GM19351 (cell line): ENCODE measurements at regions not wholly inside any gene's neighbourhood (a gene's known extent, or its start where the extent isn't known, plus 50 kb on each side); places are given as distances from the start of the nearest gene placed in this dataset.

Experiments
- ATAC-seq: cut with Tn5 transposase; IDR thresholded peaks from one replicate; pipeline ENCODE4 v1.9.1; 2021; ENCODE audit warnings: mild to moderate bottlenecking, moderate library complexity; ENCODE audit not compliant: unreplicated experiment

DNA sequence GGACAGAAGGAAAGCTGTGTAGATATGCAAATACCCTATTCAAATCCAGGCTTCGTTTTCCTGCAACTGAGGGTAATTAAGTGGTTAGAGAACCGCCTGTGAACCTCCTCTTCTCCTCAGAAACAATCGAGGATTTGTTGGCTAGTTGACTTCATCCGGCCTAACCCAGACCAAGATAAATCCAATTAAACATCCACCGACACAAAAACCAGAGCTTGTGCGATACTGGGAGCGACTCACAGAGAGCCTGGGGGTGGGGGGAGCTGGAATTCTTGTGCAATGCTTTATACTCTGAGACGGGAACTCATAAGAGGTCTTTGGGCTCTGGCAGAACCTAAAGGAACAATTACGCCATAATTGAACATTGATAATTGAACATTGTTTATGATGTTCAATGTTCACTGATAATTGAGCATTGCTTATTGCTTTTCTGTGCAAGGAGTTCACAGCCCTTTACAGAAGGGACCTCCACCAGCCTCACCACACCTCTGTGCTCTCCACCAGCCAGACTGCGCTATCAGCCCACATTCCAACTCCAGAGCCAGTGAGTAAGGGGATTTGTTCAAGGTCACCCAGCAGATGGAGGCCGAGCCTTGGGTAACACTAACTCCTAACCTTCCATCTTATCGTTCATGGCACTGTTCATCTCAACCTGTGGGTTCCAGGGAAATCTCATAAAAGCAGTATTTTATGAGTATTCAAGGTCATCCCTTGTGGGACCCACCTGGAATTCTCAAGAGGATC, 429.6 kb upstream of the JARID2 start:
- no peak for ATAC-seq

DNA sequence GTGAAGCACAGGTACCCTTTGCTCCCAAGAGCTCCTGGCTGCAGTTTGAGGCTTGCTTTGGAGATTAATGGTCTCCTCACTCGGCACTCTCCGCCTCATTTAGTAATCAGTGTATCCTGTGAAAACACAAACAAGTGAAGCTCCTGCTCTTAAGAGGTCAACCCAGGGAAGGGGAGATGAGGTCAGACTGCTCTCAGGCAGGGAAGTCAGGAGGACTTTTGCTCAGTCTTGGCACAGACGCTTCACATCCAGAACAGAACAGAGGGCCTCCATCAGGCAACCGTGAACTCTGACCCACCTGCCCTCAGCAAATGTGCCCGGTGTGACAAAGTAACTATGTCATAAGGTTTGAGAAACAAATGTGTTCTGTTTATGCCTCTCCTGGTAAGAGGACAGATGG, 428.8 kb upstream of the JARID2 start:
- ATAC-seq: no peak

GRCh38 chr6:14818422-14818884, 427.4 kb upstream of the JARID2 start:
- ATAC-seq: no peak

- no peak for ATAC-seq
Observed at GRCh38 chr6:14819001-14819400, 426.9 kb upstream of the JARID2 start.

- ATAC-seq: no peak
Observed at GRCh38 chr6:14819840-14820420, 425.9 kb upstream of the JARID2 start.

GRCh38 chr6:14822012-14822553, 423.8 kb upstream of the JARID2 start:
- no peak for ATAC-seq

- ATAC-seq: no peak
Observed at GRCh38 chr6:14822679-14823078, 423.2 kb upstream of the JARID2 start.

- ATAC-seq: no peak
Observed at GRCh38 chr6:14824060-14824459, 421.8 kb upstream of the JARID2 start.

- no peak for ATAC-seq
Observed at GRCh38 chr6:14824484-14825275, 421.2 kb upstream of the JARID2 start.

- ATAC-seq: no peak
Observed at GRCh38 chr6:14826456-14826855, 419.4 kb upstream of the JARID2 start.

- no peak for ATAC-seq
Observed at GRCh38 chr6:14827354-14827753, 418.5 kb upstream of the JARID2 start.

GRCh38 chr6:14828201-14828611, 417.7 kb upstream of the JARID2 start:
- no peak for ATAC-seq

- ATAC-seq: no peak
Observed at GRCh38 chr6:14831070-14831469, 414.8 kb upstream of the JARID2 start.

DNA sequence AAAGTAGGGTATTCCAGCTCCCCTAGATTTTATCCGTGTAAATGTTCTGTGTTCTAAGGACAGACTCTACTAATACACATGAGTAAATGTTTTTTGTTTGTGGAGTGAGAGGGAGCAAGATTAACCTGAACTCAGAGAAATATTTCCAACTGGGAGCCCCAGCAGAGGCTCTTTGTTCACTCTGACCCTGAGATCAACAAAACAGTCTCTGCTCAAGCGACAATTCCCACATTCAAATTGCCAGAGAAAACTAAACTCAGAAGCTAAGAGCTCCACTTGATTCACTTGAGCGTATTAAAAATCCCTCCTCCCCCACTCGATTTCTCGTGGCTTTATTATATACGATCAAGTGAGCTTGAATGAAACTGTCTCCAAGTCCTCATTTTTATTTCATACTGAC, 413.9 kb upstream of the JARID2 start:
- no peak for ATAC-seq

DNA sequence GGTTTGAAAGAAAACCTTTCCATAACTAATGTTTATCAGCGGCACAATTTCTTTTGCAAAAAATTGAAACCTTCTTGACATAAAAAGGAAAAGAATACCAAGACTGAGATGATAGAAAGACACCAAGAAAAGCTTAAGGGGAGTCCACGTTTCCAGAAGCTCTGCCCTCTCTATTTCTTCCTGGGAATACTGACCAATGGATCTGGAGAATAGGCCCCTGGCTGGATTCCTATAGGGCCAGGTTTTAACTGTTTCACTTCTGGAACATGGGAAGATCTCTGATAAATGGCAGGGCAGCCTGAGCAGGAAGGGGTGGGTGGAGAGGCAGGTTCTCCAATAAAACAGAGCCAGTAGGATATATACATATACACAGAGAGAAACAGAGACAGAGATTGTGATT, 413.4 kb upstream of the JARID2 start:
- no peak for ATAC-seq

- no peak for ATAC-seq
Observed at GRCh38 chr6:14834851-14835530, 410.9 kb upstream of the JARID2 start.

DNA sequence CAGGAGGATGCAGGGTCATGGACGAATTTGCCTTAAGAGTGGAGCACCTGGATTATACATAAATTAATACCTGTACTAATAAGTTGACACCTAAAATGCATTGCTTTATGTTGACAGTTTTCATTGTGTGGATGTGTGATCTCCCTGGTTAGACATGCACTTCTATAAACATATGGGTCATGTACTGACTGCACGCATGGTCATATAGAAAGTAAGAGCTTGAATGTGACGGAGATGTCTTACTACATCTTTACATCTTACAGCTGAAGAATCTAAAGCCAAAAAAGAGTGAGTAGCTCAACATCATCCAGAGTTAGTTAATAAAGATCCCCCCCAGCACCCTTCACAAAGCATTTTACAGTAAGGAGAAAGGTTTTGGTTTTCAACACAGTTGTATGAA, 408.4 kb upstream of the JARID2 start:
- ATAC-seq: no peak

GRCh38 chr6:14838133-14838583, 407.7 kb upstream of the JARID2 start:
- no peak for ATAC-seq

DNA sequence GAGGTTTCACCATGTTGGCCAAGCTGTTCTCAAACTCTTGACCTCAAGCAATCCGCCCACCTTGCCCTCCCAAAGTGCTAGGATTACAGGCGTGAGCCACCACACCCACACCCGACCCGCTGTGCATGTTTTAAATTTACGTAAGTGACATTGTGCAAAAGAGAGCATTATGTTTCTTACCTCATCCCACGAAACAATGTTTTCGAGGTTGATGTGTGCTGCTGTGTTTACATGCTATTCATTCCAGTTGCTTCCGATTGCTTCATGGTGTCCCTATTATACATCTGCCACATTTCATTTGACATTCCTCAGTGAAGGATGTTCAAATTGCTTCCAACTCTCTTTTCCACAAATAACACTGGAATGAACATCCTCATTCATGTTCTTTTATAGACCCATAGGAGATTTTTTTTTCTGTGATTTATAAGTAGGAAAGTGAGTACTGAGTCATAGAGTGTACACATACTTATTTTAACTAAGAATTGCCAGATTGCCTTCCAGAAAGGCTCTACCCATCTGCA, 403.9 kb upstream of the JARID2 start:
- ATAC-seq: no peak

DNA sequence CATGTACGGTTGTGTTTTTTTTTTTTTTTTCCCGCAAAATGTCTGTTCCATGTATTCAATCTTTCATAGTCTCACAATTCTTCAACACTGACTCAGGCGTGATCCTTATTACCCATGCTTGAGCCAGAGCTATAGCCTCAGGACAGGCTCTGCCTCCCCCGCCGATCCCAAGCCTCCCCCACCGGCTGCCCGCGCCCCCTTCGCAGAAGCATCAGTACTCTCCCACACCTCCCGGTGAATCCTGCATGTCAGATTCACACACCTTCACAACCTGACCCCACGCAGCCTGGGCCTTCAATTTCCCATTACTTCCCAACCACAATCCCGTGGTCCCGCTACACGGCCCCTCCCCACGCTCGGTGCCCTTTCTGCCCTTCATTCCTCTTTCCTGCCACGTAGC, 401.5 kb upstream of the JARID2 start:
- no peak for ATAC-seq

- no peak for ATAC-seq
Observed at GRCh38 chr6:14848019-14848418, 397.9 kb upstream of the JARID2 start.
